HG02571 (cell line): ENCODE measurements at regions not wholly inside any gene's neighbourhood (a gene's known extent, or its start where the extent isn't known, plus 50 kb on each side); places are given as distances from the start of the nearest gene placed in this dataset.
"Not testable (repeated sequence)": the region's sequence is repeated elsewhere in the genome, so short reads cannot be mapped to it uniquely, and the experiment has no call there.

Source experiments
- ATAC-seq: cut with Tn5 transposase; IDR thresholded peaks from one replicate; pipeline ENCODE4 v1.9.1; 2021; ENCODE audit warnings: mild to moderate bottlenecking, moderate library complexity; ENCODE audit not compliant: unreplicated experiment

- ATAC-seq: no peak
These were observed 192.2 kb downstream of the MCHR2 start for GRCh38 chr6:99801805-99802204.

GRCh38 chr6:99802396-99803031 is 191.5 kb downstream of the MCHR2 start:
- no peak for ATAC-seq

- ATAC-seq: no peak
These were observed 185.0 kb downstream of the MCHR2 start for GRCh38 chr6:99808992-99809391.

- ATAC-seq: no peak
These were observed 183.7 kb downstream of the MCHR2 start for GRCh38 chr6:99810295-99810694.

GRCh38 chr6:99810942-99811620 is 182.9 kb downstream of the MCHR2 start:
- ATAC-seq: no peak

- ATAC-seq: no peak
These were observed 182.4 kb downstream of the MCHR2 start for GRCh38 chr6:99811636-99812035.

GRCh38 chr6:99813565-99813964 is 180.5 kb downstream of the MCHR2 start:
- no peak for ATAC-seq

- no peak for ATAC-seq
These were observed 179.6 kb downstream of the MCHR2 start for GRCh38 chr6:99814230-99814928.

- no peak for ATAC-seq
These were observed 177.2 kb downstream of the MCHR2 start for GRCh38 chr6:99816795-99817194.

- no peak for ATAC-seq
These were observed 175.9 kb downstream of the MCHR2 start for GRCh38 chr6:99818161-99818560.

- no peak for ATAC-seq
These were observed 174.2 kb downstream of the MCHR2 start for GRCh38 chr6:99819853-99820252.

GRCh38 chr6:99821164-99821563 is 172.9 kb downstream of the MCHR2 start:
- no peak for ATAC-seq

GRCh38 chr6:99822741-99823512 is 171.1 kb downstream of the MCHR2 start:
- peak; percentile 54 for ATAC-seq

- ATAC-seq: not testable (repeated sequence)
These were observed 170.3 kb downstream of the MCHR2 start for GRCh38 chr6:99823513-99824235.

- ATAC-seq: no peak
These were observed 161.0 kb downstream of the MCHR2 start for GRCh38 chr6:99833034-99833433.

GRCh38 chr6:99836471-99836870 is 157.6 kb downstream of the MCHR2 start:
- ATAC-seq: no peak

GRCh38 chr6:99838607-99839006 is 155.4 kb downstream of the MCHR2 start:
- no peak for ATAC-seq

- ATAC-seq: no peak
These were observed 152.7 kb downstream of the MCHR2 start for GRCh38 chr6:99841297-99841696.

GRCh38 chr6:99846006-99846405 is 148.0 kb downstream of the MCHR2 start:
- ATAC-seq: no peak

- no peak for ATAC-seq
These were observed 143.2 kb downstream of the MCHR2 start for GRCh38 chr6:99850841-99851240.

- ATAC-seq: no peak
These were observed 142.0 kb downstream of the MCHR2 start for GRCh38 chr6:99852031-99852430.
